HFF-Myc (cell line): ENCODE measurements at regions not wholly inside any gene's neighbourhood (a gene's known extent, or its start where the extent isn't known, plus 50 kb on each side); places are given as distances from the start of the nearest gene placed in this dataset.
"Not testable (repeated sequence)": the region's sequence is repeated elsewhere in the genome, so short reads cannot be mapped to it uniquely, and the experiment has no call there.

Experiments used
- DNase-seq: peaks from one replicate; pipeline ENCODE4 v3.0.0-alpha.2; 2011; ENCODE audit warnings: low read depth; ENCODE audit errors: extremely low read depth
- H3K4me3 ChIP-seq: replicated peaks from 2 replicates; pipeline ENCODE4 v1.5.1; 2011; ENCODE audit warnings: low read depth, mild to moderate bottlenecking, control low read depth, low read length
- TF ChIP-seq, protein P1 (sequence below): IDR thresholded peaks from 2 replicates; pipeline ENCODE4 v1.5.1; 2012; ENCODE audit warnings: mild to moderate bottlenecking, low read depth, low read length, control low read depth; ENCODE audit errors: missing control alignments

DNA sequence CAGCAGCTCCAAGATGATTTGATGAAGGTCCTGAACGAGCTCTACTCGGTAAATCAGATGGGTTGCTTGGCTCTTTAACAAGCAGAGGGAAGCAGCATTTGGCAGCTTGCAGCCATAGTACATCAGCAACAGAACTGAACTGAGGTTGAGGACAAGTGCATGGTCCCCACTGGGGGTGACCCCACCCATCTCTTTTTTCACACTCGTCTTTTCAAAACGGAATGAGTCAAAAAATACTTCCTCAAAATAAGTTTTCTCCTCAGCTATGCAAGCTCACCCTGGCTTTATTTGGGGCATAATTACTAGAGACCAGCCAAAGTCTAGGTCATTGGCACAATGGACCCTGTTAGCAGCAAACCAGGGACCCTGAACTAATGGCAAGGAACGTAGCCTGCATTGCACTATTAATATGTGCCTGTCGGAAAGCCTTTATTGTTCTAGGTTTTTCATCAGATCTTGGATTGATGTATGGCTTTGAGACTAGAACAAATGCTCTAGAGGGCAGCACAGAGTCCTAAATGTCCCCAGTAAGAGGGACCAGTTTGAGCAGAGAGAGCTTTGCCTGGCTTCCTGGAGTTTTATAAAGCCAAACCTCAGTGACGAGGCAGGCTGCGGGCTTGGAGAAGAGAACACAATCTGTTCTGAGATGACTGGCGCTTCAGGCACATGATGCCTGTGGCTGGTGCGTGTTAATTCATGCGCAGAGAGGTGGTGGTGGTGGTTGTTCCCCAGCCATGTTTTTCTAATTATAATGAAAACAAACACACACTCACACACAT, 86.1 kb upstream of the IKBKE start:
- TF ChIP-seq, protein P1, sequence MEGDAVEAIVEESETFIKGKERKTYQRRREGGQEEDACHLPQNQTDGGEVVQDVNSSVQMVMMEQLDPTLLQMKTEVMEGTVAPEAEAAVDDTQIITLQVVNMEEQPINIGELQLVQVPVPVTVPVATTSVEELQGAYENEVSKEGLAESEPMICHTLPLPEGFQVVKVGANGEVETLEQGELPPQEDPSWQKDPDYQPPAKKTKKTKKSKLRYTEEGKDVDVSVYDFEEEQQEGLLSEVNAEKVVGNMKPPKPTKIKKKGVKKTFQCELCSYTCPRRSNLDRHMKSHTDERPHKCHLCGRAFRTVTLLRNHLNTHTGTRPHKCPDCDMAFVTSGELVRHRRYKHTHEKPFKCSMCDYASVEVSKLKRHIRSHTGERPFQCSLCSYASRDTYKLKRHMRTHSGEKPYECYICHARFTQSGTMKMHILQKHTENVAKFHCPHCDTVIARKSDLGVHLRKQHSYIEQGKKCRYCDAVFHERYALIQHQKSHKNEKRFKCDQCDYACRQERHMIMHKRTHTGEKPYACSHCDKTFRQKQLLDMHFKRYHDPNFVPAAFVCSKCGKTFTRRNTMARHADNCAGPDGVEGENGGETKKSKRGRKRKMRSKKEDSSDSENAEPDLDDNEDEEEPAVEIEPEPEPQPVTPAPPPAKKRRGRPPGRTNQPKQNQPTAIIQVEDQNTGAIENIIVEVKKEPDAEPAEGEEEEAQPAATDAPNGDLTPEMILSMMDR: peak; percentile 21
- DNase-seq: peak; percentile 45
- not testable (repeated sequence) for H3K4me3 ChIP-seq

DNA sequence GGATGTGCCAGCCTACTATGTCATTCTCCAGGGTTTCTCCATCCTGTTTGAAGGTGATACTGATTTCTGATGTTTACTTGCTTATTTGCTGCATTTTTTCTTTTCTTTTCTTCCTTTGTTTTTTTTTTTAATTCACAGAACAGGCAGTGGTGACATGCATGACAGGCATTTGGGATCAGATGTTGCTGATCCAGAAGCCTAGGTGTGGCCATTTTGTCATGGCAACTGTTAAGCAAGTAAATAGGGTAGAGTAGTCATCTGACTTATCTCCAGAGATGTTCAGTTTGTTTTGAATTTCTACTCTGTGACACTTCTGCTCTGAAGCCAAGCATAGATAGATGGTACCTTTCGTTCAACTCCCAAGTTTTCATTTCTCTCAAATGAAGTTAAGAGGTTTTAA, 85.4 kb upstream of the IKBKE start:
- not testable (repeated sequence) for DNase-seq, H3K4me3 ChIP-seq

DNA sequence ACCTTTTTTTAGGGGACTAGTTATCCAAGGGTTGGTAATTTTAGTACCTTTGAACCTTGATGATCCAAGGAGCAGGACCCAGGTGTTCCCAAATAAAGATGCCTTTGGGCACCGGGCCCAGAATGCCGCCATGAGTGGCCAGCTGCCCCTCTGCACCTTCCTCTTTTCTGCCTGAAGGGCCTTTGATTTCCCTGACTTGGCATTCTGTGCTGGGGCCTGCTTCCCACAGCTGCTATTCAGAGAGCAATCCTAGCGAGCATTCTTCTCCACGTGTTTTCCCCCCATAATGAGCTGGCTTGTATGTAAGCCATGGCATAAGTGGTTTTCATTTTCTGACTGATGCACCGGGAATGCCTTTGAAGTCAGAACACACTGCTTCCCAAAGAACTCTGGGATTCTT, 82.6 kb upstream of the IKBKE start:
- not testable (repeated sequence) for H3K4me3 ChIP-seq, DNase-seq

DNA sequence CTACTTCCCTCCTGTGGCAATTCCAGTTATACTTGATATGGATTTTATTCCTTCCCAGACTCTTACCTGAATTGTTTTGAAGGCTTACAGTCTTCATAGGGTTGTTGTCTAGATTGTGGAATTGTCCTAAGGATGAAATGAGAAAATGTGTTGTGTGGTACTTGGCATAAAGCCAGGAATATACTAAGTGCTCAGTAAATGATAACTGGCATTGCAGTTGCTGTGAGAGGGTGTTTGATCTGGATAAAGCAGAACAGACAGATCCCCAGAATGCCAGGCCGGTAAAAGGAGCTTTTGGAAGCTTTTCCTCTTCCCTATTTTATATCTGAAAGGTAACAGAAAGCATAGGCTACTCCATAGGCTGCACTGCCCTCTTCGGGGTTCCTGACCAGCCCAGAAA, 78.4 kb upstream of the IKBKE start:
- not testable (repeated sequence) for H3K4me3 ChIP-seq, DNase-seq

DNA sequence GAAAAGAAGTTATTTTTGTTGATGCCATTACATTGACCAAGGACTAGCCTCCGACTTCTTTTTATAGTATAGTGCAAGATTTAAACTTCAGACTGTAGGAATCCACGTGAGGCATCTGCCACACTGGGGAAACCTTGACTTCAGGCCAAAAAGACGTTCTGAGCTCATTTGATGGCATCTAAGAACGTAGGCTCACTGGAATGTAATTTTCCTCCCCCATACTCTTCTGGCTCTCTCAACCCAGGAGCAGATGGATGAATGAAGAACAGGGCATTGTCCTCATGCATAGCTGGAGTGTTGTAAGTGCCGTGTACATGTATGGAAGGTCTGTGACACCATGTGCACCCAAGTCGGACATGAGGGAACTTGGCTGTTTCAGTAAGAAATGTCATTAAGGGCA, 72.8 kb upstream of the IKBKE start:
- DNase-seq, H3K4me3 ChIP-seq: not testable (repeated sequence)

DNA sequence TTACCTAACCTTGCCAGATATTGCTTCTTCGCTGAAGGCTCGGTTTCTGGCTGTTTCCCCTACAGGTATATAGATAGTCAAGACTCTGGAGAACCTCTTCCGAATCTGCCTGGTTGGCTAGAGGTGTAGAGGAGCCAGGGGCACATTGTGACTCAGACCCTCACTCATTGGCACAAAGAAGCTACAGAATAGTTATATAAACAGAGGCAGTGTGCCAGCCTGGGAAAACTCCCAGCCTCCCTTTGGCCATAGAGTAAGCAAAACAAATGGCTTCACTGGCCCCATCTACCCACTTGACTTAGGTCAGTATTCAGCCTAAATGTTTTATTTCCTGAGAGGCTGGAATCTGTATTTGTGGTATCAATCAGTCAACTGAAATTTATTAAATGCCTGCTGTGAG, 72.0 kb upstream of the IKBKE start:
- DNase-seq, H3K4me3 ChIP-seq: not testable (repeated sequence)

DNA sequence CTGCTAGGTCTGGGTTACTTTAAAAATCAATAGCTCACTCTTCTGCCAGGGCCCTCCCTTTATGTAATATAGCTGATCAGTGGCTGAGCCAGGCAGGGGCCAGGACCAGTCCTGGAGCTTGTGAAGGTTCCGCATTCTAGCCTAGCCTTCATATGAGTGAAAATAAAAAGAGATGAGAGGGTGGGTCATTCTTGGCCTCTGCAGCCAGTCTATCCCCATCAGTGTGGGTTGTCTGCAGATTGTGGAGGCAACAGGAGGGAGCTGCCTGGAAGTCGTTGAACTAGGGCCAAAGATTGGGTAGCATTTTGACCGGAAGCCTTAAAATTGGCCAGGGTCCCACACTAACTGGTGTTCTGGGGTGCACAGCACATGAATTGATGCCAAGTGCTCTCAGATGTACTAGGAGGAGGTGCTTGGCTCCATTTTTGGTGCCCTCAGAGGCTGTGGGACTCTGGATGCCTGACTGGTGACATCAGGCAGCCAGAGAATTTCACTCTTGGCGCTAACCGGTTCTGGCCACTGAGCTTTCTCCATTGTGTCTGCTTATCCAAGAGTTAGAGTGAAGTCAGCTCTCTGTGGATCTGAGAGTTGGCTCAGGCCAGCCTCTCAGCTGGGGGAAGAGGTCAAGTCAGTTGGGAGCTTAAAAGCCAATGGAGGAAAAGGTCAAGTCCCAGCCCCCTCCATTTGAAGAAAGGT, 66.5 kb upstream of the IKBKE start:
- not testable (repeated sequence) for H3K4me3 ChIP-seq, DNase-seq

DNA sequence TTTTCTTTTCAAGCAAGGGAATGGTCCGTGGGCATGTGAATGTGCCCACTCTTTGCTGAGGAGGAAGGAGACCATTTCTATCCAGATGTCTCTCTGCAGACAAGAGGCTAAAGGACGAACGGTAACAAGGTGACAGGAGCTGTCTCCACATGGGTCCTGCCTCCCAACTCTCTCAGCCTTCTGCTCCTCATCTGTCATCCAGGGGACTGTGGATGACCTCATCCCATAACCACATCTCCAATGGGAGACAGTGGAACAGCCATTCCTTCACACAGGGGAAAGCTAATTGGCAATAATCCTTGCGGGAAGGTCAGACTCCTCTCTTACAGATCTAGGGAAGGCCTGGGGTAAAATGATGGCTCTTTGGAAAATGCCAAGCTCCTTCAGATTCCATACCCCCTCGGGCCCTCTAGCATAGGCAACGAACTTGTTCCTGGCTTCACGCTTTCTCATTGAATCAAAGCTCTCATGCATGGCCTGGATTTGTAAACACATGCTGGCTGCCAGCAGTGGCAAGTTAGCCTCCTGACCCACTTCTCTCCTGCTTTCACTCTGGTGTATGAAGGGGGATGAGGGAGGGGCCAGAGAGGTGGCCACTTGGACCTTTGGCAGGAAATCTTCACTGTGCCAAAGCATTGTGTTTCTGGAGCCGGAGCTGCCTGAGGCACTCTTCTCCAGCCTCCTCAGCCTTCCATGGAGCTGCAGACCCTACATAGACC, 65.8 kb upstream of the IKBKE start:
- DNase-seq, H3K4me3 ChIP-seq: not testable (repeated sequence)

DNA sequence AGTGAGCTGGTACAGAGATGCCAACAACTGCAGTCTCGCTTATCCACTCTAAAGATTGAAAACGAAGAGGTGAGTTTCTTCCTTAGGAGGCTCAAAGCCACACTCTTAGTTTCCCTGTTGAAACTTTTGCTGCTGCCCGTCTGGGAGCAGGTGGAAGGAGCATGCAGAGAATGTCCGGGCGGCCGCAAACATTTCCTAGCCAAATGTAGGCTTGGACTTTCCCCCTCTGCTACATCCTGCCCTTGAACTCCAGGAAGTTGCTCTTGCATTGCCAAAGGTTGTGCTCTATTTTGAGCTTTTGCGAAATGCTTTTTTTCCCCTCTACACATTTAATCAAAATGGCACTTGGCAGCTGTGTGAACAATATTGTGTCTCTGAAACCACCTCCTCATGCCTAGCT, 65.0 kb upstream of the IKBKE start:
- H3K4me3 ChIP-seq: not testable (repeated sequence)

DNA sequence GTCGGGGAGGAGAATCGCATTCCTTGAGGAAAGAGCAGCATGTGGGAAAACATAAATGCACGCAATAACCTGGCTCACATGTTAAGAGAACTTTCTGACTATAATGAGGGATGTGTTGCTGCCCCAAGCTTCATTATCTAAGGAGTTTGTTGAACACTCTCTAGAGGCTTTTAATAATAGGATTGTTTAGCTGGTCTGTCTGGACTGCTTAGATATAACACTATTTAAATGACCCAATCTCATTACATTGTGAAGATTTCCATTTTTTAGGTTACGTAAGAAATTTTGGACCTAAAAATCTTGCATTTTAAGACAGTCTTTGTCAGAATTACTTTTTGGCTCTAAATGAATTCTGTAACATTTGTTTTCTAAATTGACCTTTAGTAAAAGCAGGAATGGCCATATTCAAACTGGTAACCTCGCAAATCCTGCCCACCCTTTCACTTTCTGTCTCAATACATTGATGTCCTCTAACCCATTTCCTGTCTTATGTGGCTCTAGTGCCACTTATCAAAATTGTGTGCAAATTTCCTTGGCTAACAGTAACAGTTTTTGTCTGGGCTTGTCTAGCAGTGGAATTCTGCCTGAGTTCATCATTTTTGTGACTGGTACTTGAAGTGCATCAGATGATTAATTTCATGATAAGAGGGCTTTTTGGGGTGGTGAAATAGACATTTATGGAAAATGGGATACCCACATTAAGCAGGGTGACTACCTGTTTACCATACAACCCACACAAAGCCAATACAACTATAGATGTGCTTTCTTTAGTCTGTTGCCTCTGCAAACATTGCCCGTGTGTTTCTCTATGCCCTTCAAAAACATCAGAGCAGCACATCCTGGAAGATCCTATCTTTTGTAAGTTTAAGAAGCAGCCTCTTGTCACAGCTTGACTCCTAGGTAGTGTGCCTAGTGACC, 61.6 kb upstream of the IKBKE start:
- not testable (repeated sequence) for DNase-seq, H3K4me3 ChIP-seq

More for the DNA sequence above, 65.0 kb upstream of the IKBKE start:
- DNase-seq: not testable (repeated sequence)

DNA sequence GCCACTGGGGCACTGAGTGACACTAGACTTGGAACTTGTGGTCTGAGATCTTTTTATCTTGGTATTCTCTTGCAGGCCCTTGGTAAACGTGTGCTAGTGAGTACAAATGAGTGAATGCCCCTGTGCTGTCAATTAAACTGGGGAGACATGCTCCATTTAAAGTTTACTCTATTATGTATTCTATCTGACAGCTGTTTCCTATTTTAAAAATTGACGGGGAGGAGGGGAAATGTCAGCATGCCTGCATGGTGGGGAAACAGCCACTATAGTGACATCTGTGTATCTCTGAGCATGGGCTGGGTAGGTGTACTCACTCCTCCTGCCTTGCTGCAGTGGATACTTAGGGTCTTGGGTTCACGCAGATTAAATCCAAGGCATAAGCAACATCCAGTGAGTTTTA, 59.0 kb upstream of the IKBKE start:
- TF ChIP-seq, protein P1: no peak
- H3K4me3 ChIP-seq: no peak overlapping the region
- no peak for DNase-seq
